B cell (primary cell): ENCODE measurements at regions not wholly inside any gene's neighbourhood (a gene's known extent, or its start where the extent isn't known, plus 50 kb on each side); places are given as distances from the start of the nearest gene placed in this dataset.

Source experiments
- ATAC-seq: fragments of 200-7000 bp; cut with Tn5 transposase; one replicate; pipeline ENCODE4 v1.10.0; 2021; ENCODE audit warnings: low read depth, mild to moderate bottlenecking, moderate number of reproducible peaks, moderate library complexity
- CTCF ChIA-PET: fragments of 350-600 bp; sonication (Branson Sonifier 250); formaldehyde crosslinking; loops from one replicate; lab custom pipeline; 2021; ENCODE audit warnings: antibody characterized with exemption, inconsistent platforms; lab: Charles Lee
- POLR2A ChIA-PET: fragments of 350-600 bp; sonication (Branson Sonifier 250); formaldehyde crosslinking; loops from one replicate; lab custom pipeline; 2021; ENCODE audit warnings: antibody characterized with exemption; lab: Charles Lee
- DNase-seq: peaks from one replicate; pipeline ENCODE4 v3.0.0; 2013
- H2AFZ ChIP-seq: 2 replicates; pipeline ENCODE4 v1.6.1; 2012; ENCODE audit warnings: mild to moderate bottlenecking, low read depth, low read length; ENCODE audit not compliant: insufficient read depth, poor library complexity, severe bottlenecking
- H3K27ac ChIP-seq, 2 donors: 1 replicate in 1 of 2; 2 replicates in 1 of 2; pipeline ENCODE4 v1.5.1; 2012 to 2013; ENCODE audit warnings: low read length in 2 of 2, mild to moderate bottlenecking in 2 of 2, moderate library complexity in 1 of 2
- H3K27me3 ChIP-seq, 4 experiments: fragments of 200-600 bp in 1 of 4; sonication (generic) in 1 of 4; replicated peaks in 1 of 4; 1 replicate in 2 of 4; 2 replicates in 2 of 4; pipeline versions ENCODE4 v1.6.1 to v1.7.0; 2013 to 2016; ENCODE audit warnings: low read length in 3 of 4, mild to moderate bottlenecking in 2 of 4, mixed read lengths in 1 of 4, moderate library complexity in 1 of 4; ENCODE audit not compliant: insufficient read depth in 4 of 4, control insufficient read depth in 3 of 4; ENCODE audit errors: control extremely low read depth in 1 of 4
- H3K36me3 ChIP-seq, 2 experiments: replicated peaks in 1 of 2; 1 replicate in 1 of 2; 2 replicates in 1 of 2; pipeline versions ENCODE4 v1.6.1 to v1.7.1; 2013; ENCODE audit warnings: low read length in 1 of 2; ENCODE audit not compliant: insufficient read depth in 2 of 2, control insufficient read depth in 1 of 2; ENCODE audit errors: control extremely low read depth in 1 of 2, extremely low read depth in 1 of 2
- H3K4me1 ChIP-seq, 2 donors: fragments of 200-600 bp in 1 of 2; sonication (generic) in 1 of 2; 1 replicate in 1 of 2; 2 replicates in 1 of 2; pipeline versions ENCODE4 v1.5.1 to v1.6.1; 2013 to 2017; ENCODE audit warnings: low read length in 2 of 2; ENCODE audit not compliant: control insufficient read depth in 2 of 2, insufficient read depth in 2 of 2
- H3K4me2 ChIP-seq: replicated peaks from 2 replicates; pipeline ENCODE3; 2012; ENCODE audit warnings: mild to moderate bottlenecking, low read depth, low read length; ENCODE audit not compliant: poor library complexity, severe bottlenecking
- H3K4me3 ChIP-seq, 5 experiments: fragments of 200-600 bp in 1 of 5; sonication (generic) in 1 of 5; 1 replicate in 3 of 5; 2 replicates in 2 of 5; pipeline versions ENCODE4 v1.5.1 to v1.7.0; 2011 to 2016; ENCODE audit warnings: low read length in 4 of 5, mild to moderate bottlenecking in 4 of 5, low read depth in 2 of 5, control low read depth in 1 of 5, moderate library complexity in 1 of 5; ENCODE audit not compliant: insufficient read depth in 1 of 5; ENCODE audit errors: control extremely low read depth in 1 of 5, extremely low read depth in 1 of 5
- H3K79me2 ChIP-seq: fragments of 200-600 bp; sonication (generic); one replicate; pipeline ENCODE4 v1.6.0; 2016; ENCODE audit warnings: low read length; ENCODE audit not compliant: control insufficient read depth, insufficient read depth
- H3K9ac ChIP-seq: fragments of 200-600 bp; sonication (generic); 2 replicates; pipeline ENCODE4 v1.6.1; 2017; ENCODE audit warnings: mild to moderate bottlenecking, low read length, moderate library complexity
- H3K9me3 ChIP-seq, 3 donors: one replicate each; pipeline versions ENCODE4 v1.6.1 to v1.7.1; 2013; ENCODE audit warnings: low read length in 2 of 3; ENCODE audit not compliant: control insufficient read depth in 2 of 3, insufficient read depth in 1 of 3; ENCODE audit errors: control extremely low read depth in 1 of 3
- H4K20me1 ChIP-seq: 2 replicates; pipeline ENCODE4 v1.6.0; 2012; ENCODE audit warnings: mild to moderate bottlenecking, low read length; ENCODE audit not compliant: insufficient read depth, control insufficient read depth, poor library complexity, severe bottlenecking
- H3K27ac Mint-ChIP-seq: one replicate; pipeline ENCODE4 v1.8.0; 2021; ENCODE audit warnings: mixed read lengths
- H3K27me3 Mint-ChIP-seq: one replicate; pipeline ENCODE4 v1.8.0; 2021; ENCODE audit warnings: mixed read lengths
- H3K4me1 Mint-ChIP-seq: one replicate; pipeline ENCODE4 v1.8.0; 2021; ENCODE audit warnings: mixed read lengths
- H3K4me3 Mint-ChIP-seq: one replicate; pipeline ENCODE4 v1.8.0; 2021; ENCODE audit warnings: mixed read lengths
- H3K9me3 Mint-ChIP-seq: one replicate; pipeline ENCODE4 v1.8.0; 2022; ENCODE audit warnings: mixed read lengths; ENCODE audit not compliant: insufficient read depth
- CTCF ChIP-seq: fragments of 200-600 bp; IDR thresholded peaks from one replicate; pipeline ENCODE4 v1.8.0; 2022; ENCODE audit warnings: antibody characterized with exemption, mild to moderate bottlenecking
- EZH2 ChIP-seq: IDR thresholded peaks from 2 replicates; pipeline ENCODE4 v1.6.1; 2012; ENCODE audit warnings: borderline replicate concordance, low read depth, mild to moderate bottlenecking, moderate library complexity, low read length; ENCODE audit not compliant: insufficient read depth, poor library complexity, severe bottlenecking
- WGBS: methylation state at CpG from one replicate; pipeline ENCODE4 v1.1.5; 2013; ENCODE audit warnings: missing lambda C conversion rate; ENCODE audit not compliant: insufficient coverage; 5-methylcytosine and 5-hydroxymethylcytosine counted together
- intact Hi-C: fragments of 100-400 bp; cut with micrococcal nuclease; formaldehyde crosslinking; loops from one replicate; pipeline ENCODE4 v1.10.0; 2022

- Histone ChIP-seq H3K36me3 (no peaks in the 10 kb centered on the region), H3K9ac (no peak overlapping the region), H3K79me2 (no peaks in the 10 kb centered on the region), H4K20me1 (no peaks in the 10 kb centered on the region), H3K27ac (no peak overlapping the region), H3K27me3 (no peaks in the 10 kb centered on the region), H3K4me3 (no peak overlapping the region), H3K9me3 (peaks cover 0 to 3% (median 0%) of the 10 kb centered on the region in 3 donors), H3K4me2 (no peak overlapping the region), H2AFZ (no peak overlapping the region), H3K4me1 (peaks cover 25 to 30% of the 10 kb centered on the region in 2 donors)
- Mint-ChIP-seq H3K27ac (no peak overlapping the region), H3K4me1 (peaks cover 35% of the 10 kb centered on the region), H3K4me3 (no peak overlapping the region), H3K9me3 (no peaks in the 10 kb centered on the region), H3K27me3 (no peaks in the 10 kb centered on the region)
- CTCF ChIA-PET = interaction anchor here (0.7 to 0.8 kb wide), 2 partner anchors 37 to 128 kb away, joined by 3 read pairs; no protein-coding TSS in a partner anchor
- DNase-seq (no peak), ATAC-seq (no peak)
- no CpG with 5 or more reads among the region's 2 CpGs for WGBS
- intact Hi-C loops = no loop called here
- POLR2A ChIA-PET = no interaction called here
- TF ChIP-seq EZH2 = no peak
- TF ChIP-seq CTCF = no peak
Measured at GRCh38 chr1:101107496-101108110, 82.0 kb upstream of the DPH5 start.

GRCh38 chr1:101105877-101106276 is 80.3 kb upstream of the DPH5 start:
- DNase-seq (no peak), ATAC-seq (no peak)
- no peak overlapping the region for H2AFZ ChIP-seq
- ChIA-PET POLR2A (no interaction called here), CTCF (no interaction called here)
- no peaks in the 10 kb centered on the region for H3K27me3 Mint-ChIP-seq
- peaks cover 0 to 3% (median 0%) of the 10 kb centered on the region in 3 donors for H3K9me3 ChIP-seq
- H3K36me3 ChIP-seq = no peaks in the 10 kb centered on the region
- H3K4me3 Mint-ChIP-seq = no peak overlapping the region
- H3K27ac Mint-ChIP-seq = no peak overlapping the region
- H3K9ac ChIP-seq = no peak overlapping the region
- H3K9me3 Mint-ChIP-seq = no peaks in the 10 kb centered on the region
- WGBS = no CpG with 5 or more reads among the region's 2 CpGs
- TF ChIP-seq EZH2 (no peak), CTCF (no peak)
- peaks cover 12 to 13% of the 10 kb centered on the region in 2 donors for H3K4me1 ChIP-seq
- H3K27ac ChIP-seq = no peak overlapping the region
- no peak overlapping the region for H3K4me3 ChIP-seq
- H3K4me1 Mint-ChIP-seq = peaks cover 24% of the 10 kb centered on the region
- H3K4me2 ChIP-seq = no peak overlapping the region
- H3K27me3 ChIP-seq = no peaks in the 10 kb centered on the region
- intact Hi-C loops = no loop called here
- H3K79me2 ChIP-seq = no peaks in the 10 kb centered on the region
- H4K20me1 ChIP-seq = no peaks in the 10 kb centered on the region
